ENCODE measurements at regions not wholly inside any gene's neighbourhood (a gene's known extent, or its start where the extent isn't known, plus 50 kb on each side); places are given as distances from the start of the nearest gene placed in this dataset.

GRCh38 chr11:113567867-113568544 is 92.8 kb upstream of the DRD2 start:
- intact Hi-C loops (cut with DNase I): loop anchor here in 1 of 10 donors (10.0 kb wide), 1 partner anchor 57 kb away; no protein-coding TSS in a partner anchor
- Histone ChIP-seq H3K9me3 (no peaks in the 10 kb centered on the region), H3K27ac (no peak overlapping the region), H3K4me1 (peaks cover 0 to 18% (median 0%) of the 10 kb centered on the region in 12 donors), H3K36me3 (no peaks in the 10 kb centered on the region), H3K27me3 (peaks cover 0 to 6% (median 0%) of the 10 kb centered on the region in 9 donors), H3K4me3 (no peak overlapping the region)
- DNase-seq: no peak
- 50 to 57% (median 54%) methylated on average over 11 of the region's 11 CpGs for WGBS, 4 donors
- TF ChIP-seq POLR2A (IDR thresholded peaks at IDR 0.05) (no peak), CTCF (IDR thresholded peaks at IDR 0.05) (no peak)
- no peak for ATAC-seq

- H3K36me3 ChIP-seq: no peaks in the 10 kb centered on the region
- H3K27me3 ChIP-seq: peaks cover 0 to 6% (median 0%) of the 10 kb centered on the region in 9 donors
- intact Hi-C loops (cut with DNase I): loop anchor here in 1 of 10 donors (10.0 kb wide), 1 partner anchor 58 kb away; no protein-coding TSS in a partner anchor
- DNase-seq: no peak
- 85 to 88% (median 86%) methylated on average over 7 of the region's 7 CpGs for WGBS, 4 donors
- TF ChIP-seq CTCF (IDR thresholded peaks at IDR 0.05): no peak
- no peak for TF ChIP-seq POLR2A (IDR thresholded peaks at IDR 0.05)
- no peak for ATAC-seq
- no peaks in the 10 kb centered on the region for H3K9me3 ChIP-seq
- peaks cover 0 to 14% (median 0%) of the 10 kb centered on the region in 12 donors for H3K4me1 ChIP-seq
- no peak overlapping the region for H3K27ac ChIP-seq
- no peak overlapping the region for H3K4me3 ChIP-seq
These were observed 91.9 kb upstream of the DRD2 start for GRCh38 chr11:113567097-113567496.

GRCh38 chr11:113564527-113565130 is 89.4 kb upstream of the DRD2 start:
- TF ChIP-seq POLR2A (IDR thresholded peaks at IDR 0.05) (no peak), CTCF (IDR thresholded peaks at IDR 0.05) (no peak)
- intact Hi-C loops (cut with DNase I): loop anchor here in 1 of 10 donors (10.0 kb wide), 1 partner anchor 60 kb away; no protein-coding TSS in a partner anchor
- WGBS, 4 donors: 60 to 85% (median 69%) methylated on average over 4 of the region's 4 CpGs
- Histone ChIP-seq H3K4me3 (no peak overlapping the region), H3K27ac (no peak overlapping the region), H3K27me3 (peaks cover 0 to 6% (median 0%) of the 10 kb centered on the region in 9 donors), H3K4me1 (peaks cover 0 to 6% (median 0%) of the 10 kb centered on the region in 12 donors), H3K9me3 (no peaks in the 10 kb centered on the region), H3K36me3 (no peaks in the 10 kb centered on the region)
- DNase-seq: no peak
- no peak for ATAC-seq

- DNase-seq (no peak), ATAC-seq (no peak)
- TF ChIP-seq POLR2A (IDR thresholded peaks at IDR 0.05): no peak
- Histone ChIP-seq H3K9me3 (no peaks in the 10 kb centered on the region), H3K4me3 (no peak overlapping the region), H3K36me3 (no peaks in the 10 kb centered on the region), H3K27me3 (peaks cover 0 to 6% (median 0%) of the 10 kb centered on the region in 9 donors), H3K27ac (no peak overlapping the region), H3K4me1 (peaks cover 0 to 5% (median 0%) of the 10 kb centered on the region in 12 donors)
- 65 to 84% (median 69%) methylated on average over 3 of the region's 3 CpGs for WGBS, 4 donors
- intact Hi-C loops (cut with DNase I): loop anchor here in 1 of 10 donors (10.0 kb wide), 1 partner anchor 61 kb away; no protein-coding TSS in a partner anchor
These were observed 88.7 kb upstream of the DRD2 start for GRCh38 chr11:113563766-113564526.

All from heart left ventricle (tissue), 16 donors.